GM12891 (cell line): ENCODE measurements at regions not wholly inside any gene's neighbourhood (a gene's known extent, or its start where the extent isn't known, plus 50 kb on each side); places are given as distances from the start of the nearest gene placed in this dataset.

Source experiments
- POLR2A ChIP-seq: IDR thresholded peaks from 2 replicates; pipeline ENCODE4 v1.6.1; 2011; ENCODE audit warnings: low read depth, low read length, control low read depth
- TAF1 ChIP-seq: IDR thresholded peaks from 2 replicates; pipeline ENCODE4 v1.6.1; 2011; ENCODE audit warnings: low read depth, low read length, control low read depth

DNA sequence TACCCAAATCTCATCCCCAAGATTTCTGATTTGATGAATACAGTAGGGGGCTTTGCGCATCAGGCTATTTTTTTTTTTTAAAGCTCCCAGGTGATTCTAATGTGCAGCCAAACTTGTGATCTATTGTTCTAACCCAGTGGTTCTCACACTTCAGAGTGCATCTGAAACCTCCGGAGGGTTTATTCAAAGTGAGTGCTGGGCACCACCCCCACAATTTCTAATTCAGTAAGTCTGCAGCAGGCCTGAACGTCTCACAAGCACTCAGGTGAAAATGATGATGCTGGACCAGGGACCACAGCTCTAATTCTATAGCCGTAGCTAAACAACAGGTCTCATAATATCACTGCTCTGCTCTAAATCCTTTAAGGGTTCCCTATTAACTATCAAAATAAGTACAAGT, 211.4 kb downstream of the FMR1NB start:
- no peak for TF ChIP-seq TAF1
- no peak for TF ChIP-seq POLR2A
